GM19463 (cell line): ENCODE measurements at regions not wholly inside any gene's neighbourhood (a gene's known extent, or its start where the extent isn't known, plus 50 kb on each side); places are given as distances from the start of the nearest gene placed in this dataset.
"Not testable (repeated sequence)": the region's sequence is repeated elsewhere in the genome, so short reads cannot be mapped to it uniquely, and the experiment has no call there.

Experiments
- ATAC-seq: cut with Tn5 transposase; IDR thresholded peaks from one replicate; pipeline ENCODE4 v1.9.1; 2021; ENCODE audit warnings: mild to moderate bottlenecking, moderate library complexity; ENCODE audit not compliant: unreplicated experiment

DNA sequence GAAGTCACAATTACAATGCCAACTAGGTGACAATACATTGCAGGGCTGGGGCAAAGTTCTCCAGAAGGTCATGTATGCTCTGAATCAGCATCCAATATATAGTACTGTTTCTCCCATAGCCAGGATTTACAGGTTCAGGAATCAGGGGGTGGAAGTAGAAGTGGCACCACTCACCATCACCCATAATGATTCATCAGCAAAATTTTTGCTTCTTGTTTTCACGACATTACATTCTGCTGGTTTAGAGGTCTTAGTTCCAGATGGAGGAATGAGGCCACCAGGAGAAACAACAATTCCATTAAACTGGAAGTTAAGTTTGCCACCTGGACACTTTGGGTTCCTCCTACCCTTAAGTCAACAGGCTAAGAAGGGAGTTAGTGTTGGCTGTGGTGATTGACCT is 505.9 kb downstream of the SLC6A15 start:
- ATAC-seq = not testable (repeated sequence)

DNA sequence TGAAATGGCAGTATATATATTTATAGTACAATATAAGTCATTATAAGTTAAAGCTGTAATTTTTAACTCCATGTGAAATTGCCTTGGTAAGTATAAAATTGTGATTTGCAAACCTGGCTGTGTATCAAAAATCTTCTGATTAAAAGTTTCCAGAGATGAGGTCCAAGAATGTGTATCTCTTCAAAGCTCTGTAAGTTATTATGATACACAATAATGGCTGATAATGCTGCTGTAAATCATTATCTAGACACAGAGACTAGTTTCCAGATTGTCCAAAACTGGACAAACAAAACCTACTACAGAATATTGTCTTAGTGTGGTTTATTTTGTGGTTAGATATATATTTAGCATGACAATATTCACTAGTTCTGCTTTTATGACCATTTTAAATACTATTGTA is 514.8 kb downstream of the SLC6A15 start:
- no peak for ATAC-seq

DNA sequence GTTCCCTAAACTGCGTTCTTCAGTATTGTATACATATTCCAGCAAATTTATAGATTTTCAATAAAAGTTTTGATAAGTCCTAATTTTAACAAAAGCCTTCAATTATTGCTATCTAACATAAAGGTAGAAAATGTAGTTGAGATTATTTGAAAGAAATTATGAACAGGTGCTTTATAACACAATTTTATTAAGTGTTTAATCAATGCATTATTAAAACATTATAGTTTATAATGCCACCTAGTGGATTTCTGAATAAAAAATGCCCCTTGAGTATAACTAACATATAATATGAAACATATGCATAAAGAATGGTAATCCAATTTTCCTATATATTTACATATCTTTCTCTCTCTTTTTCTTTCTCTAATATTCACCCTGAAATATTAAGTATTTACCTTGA is 515.3 kb downstream of the SLC6A15 start:
- ATAC-seq = no peak

DNA sequence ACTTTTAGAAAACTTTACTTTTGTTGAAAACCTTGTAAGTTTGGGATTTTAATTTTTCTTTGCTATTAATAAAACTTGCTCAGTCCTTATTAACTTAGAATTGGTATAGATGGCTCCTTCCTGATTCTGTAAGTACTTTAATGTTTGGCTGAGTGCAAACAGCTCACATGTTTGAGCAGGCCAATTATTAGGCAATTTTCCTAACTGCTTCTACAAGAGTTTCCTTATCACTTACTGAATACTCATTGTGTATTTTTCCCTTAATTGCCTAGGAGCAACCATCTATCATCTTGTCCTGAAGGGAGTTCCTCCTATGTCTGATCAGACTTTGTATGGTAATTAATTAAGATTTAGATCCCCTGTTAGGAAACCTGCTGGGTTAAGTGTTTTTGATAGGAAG is 521.4 kb downstream of the SLC6A15 start:
- not testable (repeated sequence) for ATAC-seq

DNA sequence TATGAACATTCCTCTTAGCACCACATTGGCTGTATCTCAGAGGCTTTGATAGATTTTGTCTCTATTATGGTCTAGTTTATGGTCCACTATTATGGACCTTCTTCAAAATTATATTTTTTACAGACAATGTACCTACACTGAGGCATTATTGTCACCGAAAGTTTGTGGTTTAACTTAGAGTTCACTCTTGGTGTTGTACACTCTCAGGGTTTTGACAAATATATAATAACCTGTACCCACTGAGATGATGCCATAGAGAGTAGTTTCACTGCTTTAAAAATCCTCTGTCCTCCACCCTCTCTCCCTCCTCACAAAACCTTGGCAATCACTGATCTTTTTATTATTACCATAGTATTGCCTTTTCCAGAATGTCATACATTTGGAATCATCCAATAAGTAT is 528.2 kb downstream of the SLC6A15 start:
- ATAC-seq = no peak

DNA sequence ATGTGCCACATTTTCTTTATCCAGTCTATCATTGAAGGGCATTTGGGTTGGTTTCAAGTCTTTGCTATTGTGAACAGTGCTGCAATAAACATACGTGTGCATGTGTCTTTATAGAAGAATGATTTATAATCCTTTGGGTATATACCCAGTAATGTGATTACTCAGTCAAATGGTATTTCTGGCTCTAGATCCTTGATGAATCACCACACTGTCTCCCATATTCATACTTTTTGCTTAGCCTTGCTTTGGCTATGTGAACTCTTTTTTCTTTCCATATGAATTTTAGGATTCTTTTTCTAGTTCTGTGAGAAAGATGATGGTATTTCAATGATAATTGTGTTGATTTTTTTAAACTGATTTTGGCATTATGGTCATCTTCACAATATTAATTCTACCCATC is 530.1 kb downstream of the SLC6A15 start:
- ATAC-seq = not testable (repeated sequence)

DNA sequence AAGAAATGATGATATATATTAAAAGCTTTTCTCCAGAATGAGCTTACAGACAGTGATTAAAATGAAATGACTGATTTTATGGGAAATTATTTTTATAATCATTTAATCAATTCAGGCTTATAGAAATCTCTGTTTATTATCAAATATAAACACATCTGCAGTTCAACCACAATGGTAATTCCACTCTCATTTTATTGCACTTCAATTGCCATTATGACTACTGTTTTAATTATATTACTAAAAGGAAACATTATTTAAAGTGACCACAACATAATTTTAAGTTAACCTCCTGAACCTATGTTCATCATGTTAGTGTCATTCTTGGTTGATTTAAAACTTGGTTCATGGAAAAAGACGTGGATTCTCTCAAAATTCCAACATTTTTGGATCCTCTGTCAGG is 536.3 kb downstream of the SLC6A15 start:
- no peak for ATAC-seq

DNA sequence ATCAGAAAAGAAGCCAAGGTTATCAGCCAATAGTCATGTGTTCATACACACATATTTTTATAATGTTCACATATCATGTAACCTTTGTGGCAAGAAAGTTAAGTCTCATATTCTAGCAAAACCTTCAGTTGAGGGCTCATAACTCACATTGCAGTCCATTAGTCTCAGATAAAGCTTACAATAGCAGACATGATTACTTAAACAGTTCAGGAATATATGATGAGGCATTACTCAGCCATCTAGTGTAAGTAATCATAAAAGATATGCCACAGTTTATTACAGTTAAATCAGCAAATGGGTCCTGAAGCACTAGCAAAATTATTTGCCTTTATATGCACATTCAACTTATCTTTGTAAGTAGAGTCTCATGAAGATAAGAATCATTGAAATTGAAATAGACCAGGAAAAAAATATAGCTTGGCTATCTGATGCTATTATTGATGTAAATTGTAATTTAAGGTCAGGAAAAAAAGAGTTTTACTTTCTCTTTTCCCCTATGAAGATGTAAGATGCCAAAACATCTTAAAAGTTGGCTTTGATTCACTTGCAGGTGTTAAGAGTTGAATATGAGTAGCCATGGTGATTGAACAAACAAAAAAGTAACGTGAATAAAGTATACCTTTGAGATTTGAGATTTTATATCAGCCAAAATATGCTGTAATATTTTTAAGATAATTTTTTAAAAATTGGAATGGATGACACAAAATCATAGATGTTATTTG is 537.0 kb downstream of the SLC6A15 start:
- ATAC-seq = no peak

DNA sequence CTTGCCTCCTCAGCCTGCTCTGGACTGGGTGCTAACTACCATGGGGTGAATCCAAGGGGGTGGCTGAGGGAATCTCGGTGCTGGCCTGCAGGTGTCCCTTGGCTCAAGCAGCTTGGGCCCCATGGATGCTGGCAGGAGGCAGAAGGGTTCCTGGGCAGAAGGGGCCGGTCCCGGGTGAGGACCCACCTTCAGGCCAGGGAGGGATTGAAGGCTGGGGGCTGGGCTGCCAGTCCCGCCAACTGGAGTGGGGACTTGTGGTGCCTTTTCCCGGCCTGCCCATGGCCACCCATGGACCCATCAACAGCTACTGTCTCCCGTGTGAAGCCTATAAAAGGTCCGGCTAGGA is 550.1 kb downstream of the SLC6A15 start:
- ATAC-seq = no peak

DNA sequence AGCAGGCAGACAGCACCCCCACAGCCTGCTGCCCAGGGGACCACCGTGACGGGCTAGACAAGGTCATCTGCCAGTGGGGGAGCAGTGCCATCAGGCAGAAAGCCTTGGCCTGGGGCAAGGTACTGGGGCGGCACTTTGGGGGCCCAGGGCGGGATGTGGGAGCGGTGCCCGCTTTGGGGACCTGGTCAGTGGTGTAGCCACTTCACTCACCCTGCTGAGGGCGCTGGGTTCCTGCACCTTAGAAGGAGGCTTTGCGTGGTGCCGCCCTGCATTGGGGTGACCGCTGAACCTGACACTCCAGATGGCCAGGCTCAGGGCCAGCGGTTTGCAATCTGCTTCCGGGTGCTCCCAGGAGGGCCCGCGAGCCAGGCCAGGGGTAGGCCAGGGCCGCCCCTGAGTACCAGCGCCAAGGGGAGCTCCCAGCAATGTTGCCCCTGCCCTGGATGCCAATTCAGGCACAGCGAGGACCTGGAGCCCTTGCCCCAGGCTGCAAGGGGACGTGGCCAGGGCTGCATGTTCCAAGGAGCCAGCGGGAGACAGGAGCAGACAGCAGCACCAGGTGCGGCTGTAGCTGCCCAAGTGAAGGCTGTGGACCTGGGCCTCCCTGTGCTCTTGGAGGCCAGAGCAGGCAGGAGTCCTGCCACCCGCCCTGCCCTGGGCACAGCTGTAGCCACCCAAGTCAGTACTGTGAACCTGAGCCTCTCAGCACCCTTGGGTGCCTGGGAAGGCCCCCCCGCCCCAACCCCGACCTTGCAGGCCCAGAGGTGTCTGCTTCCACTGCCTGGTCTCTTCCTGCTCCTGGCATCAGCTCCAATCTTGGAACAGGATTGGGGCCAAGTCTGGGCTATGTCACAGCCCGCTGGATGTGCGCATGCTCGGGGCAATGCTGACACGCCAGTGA is 550.7 kb downstream of the SLC6A15 start:
- no peak for ATAC-seq

DNA sequence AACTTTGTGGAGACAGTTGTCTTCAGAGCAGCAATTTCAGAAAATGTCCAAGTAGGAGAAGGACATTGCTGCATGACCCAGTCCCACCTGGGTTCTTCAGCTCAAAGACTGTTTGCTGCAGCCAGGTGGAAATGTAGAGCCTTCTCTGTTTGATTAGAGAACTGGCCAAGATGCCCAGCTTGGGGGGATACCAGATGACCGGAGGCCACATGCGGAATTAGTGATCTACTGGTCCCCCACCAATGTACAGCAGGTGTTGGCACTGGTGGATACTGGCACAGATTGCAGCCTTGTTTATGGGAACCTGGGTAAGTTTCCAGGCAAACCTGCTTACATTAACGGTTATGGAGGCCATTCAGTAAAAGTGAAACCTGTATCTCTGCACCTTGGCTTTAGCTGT is 555.3 kb downstream of the SLC6A15 start:
- no peak for ATAC-seq

DNA sequence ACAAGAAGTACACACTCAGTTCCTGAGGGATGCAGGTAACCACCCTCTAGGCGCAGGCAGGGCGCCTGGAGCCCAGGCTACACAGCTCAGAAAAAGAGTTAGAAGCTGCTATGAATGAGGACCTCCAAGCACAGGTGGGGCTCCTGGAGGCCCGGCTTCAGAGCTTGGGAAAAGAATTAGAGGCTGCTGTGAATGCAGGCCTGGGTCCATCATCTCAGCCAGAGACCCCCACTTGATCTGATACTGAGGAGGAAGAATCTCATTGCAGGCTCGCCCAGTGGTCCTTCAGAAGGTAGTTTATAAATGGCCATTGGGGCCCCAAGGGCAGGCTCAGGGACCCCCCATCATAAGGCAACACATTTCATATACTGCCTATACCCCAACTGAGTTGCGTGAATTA is 556.4 kb downstream of the SLC6A15 start:
- no peak for ATAC-seq

DNA sequence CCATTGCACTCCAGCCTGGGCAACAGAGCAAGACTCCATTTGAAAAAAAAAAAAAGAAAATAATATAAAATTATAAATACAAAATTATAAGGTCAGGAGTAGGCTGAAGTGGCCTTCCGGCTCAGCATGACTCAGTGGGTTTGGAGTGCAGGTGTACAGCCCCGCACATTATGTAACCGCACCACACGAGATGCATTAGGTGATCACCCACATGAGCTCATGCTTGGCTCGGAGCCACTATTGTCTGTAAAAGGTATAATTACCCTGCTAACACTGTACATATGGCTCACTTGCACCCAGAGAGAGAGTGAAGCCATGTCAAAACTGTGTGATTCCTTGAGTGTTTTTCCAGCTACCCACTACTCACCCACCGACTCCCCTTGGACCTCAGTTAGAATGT is 557.0 kb downstream of the SLC6A15 start:
- no peak for ATAC-seq

DNA sequence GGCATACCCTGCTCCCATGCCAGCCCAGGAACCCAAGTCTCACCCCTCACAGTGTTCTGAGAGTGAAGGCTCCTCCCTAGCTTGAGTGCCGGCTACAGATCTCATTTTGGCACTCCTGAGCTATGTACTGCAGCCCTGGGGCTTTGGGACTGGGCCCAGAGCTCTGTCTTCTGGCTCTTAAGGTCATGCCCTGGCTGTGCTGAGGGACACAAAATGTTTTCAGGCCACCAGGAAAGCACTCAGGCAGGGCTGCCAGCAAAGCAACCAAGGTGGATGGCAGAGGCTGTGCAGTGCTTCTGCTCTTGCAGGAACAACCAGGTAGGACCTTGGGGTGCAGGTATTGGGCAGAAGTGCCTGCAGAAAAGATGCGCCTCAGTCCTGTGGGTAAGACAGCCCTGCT is 564.0 kb downstream of the SLC6A15 start:
- no peak for ATAC-seq

DNA sequence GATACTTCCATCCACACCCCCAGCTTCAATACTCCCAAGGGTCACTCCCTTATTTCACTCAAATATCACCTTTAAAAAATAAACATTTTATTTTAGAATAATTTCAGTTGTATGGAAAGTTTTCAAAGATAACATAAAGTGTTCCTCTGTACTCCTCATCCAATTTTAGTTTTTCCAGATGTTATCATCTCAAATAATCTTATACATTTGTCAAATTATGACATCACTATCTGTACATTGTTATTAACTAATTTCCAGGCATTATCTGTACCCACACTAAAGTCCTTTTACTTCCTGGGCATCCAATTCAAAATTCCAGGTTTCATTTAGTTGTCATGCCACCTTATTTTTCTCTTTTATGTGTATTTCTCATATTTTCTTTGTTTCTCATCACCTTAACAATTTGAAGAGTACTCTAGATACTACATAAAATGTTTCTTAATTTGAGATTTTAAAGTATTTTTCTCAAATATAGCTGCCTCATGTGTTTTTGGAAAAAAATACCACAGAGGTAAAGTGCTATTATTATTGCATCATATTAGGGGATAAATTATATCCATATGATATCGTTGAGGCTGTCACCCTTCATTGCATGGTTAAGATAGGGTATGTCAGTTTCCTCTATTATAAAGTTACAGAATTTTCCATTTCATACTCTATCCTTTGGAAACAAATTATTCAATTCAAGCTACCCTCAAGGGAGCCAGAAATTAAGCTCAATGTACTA is 571.0 kb downstream of the SLC6A15 start:
- no peak for ATAC-seq

DNA sequence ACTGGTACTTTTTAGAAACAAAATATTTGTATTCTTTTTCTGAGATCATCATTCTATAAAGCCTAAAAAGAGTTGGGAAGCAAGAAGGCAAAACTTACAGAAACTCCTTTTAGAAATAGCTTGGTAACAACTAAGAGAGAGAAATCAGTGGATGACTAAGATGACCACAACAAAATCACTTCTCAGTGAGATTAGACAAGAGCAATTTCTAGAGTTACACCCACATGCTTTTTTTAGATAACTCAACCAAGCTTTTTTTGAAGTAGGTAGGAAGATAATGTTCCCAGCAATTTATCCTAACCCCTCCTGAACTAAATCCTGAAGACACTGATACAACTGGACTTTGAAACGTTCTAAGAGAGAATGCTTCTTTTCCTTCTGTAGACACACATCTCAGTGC is 576.4 kb downstream of the SLC6A15 start:
- ATAC-seq = no peak

DNA sequence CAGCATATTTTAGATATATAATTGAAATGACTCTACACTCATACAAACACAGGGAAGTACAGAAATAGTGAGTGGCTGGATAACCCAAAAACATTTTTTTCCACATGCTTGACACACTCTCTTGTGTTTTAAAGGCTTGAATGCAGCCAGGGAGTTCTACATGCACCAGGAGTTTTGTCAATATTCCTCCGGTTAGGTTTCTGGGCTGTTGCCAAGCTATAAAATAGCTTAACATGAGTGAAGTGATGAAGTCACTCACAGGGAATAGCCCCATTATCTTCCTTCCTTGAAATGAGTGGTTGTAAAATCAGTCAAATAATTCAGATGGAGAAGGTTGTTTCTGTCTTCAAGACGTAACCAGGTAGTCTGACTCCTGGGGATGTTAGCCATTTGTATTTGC is 582.7 kb downstream of the SLC6A15 start:
- no peak for ATAC-seq

DNA sequence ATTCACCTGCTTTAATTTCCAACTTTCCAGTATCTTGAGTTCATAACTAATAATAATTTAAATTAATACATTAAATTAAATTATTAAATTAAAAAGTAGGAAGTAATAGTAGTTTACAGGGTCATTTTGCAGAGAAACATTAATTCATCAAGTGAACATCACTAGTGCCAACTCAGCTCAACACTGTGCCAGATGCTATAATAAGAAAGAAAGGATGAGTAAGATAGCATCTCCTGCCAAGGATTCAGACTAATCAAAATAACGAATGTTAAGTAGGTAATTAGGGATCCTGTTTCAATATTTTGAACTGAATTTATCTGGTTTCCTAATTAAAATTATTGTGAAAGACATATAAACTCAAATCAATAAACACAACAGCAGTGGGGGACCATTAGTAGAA is 596.7 kb downstream of the SLC6A15 start:
- ATAC-seq = no peak

DNA sequence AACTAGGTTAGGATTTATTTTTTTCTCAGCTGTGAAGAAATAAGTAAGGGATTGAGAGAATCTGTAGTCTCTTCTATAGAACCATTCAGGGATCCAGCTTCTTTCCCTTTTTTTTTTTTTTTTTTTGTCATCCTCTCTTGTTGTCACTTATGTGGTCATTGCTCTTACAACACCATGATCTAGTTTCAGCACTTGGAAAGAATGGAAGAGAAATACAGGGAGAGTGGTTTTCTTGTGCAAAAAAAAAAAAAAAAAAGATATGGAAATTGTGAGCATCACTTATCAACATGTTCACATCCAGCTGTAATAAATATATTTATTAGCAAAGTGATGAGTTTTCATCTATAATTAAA is 599.3 kb downstream of the SLC6A15 start:
- no peak for ATAC-seq

DNA sequence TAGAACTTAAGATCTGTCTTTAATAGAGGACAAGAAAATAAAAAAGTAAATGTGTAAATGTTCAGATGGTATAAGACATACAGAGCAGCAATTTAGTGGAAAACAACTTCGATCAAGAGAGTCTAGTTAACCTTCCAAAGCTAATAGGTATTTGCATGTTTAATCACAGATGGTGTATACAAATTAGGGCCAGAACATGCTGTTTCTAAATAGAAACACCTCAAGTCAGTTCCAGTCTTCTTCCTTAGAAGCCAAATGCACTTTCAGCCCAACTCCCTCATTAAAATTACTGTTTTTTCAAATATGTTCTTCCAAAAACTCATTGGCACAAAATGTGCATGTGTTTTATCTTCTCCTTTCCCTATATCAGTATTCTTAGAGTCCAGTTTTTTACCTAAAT is 604.4 kb downstream of the SLC6A15 start:
- ATAC-seq = no peak

DNA sequence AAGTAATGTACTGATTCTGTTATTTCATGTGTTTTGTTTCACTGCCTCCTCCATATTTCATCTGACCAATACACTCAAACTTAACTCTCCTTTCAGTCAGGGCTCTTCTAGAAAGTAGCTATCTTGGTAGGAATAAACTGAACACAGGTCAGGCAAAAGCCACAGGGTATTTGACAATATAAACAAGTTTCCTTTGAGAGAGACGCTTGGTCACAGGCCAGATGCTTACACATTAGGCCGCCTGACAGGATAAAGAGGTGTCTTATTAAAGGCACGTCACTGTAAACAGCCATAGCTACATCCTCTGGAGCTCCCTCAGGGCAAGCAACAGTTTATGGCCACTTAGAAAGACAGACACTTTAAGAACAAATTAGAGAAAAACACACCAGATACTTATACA is 607.5 kb downstream of the SLC6A15 start:
- ATAC-seq = no peak

DNA sequence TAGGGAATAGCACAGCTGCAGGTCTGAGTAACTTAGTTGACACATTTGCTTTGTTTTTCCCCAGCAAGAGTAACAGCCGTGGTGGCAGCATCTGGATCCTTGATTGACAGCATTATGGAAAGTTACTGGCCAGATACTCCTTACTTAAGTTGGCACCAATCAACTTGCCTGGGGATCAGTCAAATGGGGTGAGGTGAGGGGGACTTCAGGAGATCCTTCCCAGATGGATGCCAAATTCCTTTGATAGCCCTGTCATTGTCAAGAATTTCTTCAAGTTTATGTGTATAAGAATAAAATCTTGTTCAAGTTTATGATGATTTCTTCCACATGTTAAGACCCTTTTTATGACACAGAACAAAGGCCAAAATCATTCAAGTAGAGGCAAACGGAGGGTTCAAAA is 618.4 kb downstream of the SLC6A15 start:
- no peak for ATAC-seq
